GM18868 (cell line): ENCODE measurements at regions not wholly inside any gene's neighbourhood (a gene's known extent, or its start where the extent isn't known, plus 50 kb on each side); places are given as distances from the start of the nearest gene placed in this dataset.

Experiments used
- ATAC-seq: cut with Tn5 transposase; IDR thresholded peaks from one replicate; pipeline ENCODE4 v1.9.1; 2021; ENCODE audit warnings: mild to moderate bottlenecking, moderate library complexity; ENCODE audit not compliant: unreplicated experiment

GRCh38 chr13:47632311-47632710 is 368.8 kb downstream of the SUCLA2 start:
- no peak for ATAC-seq

- ATAC-seq: no peak
These were observed 372.4 kb downstream of the SUCLA2 start for GRCh38 chr13:47628666-47629065.

GRCh38 chr13:47623862-47624261 is 377.2 kb downstream of the SUCLA2 start:
- ATAC-seq: no peak

GRCh38 chr13:47621931-47622330 is 379.1 kb downstream of the SUCLA2 start:
- ATAC-seq: no peak

GRCh38 chr13:47611664-47612288 is 389.3 kb downstream of the SUCLA2 start:
- no peak for ATAC-seq

GRCh38 chr13:47610687-47611086 is 390.4 kb downstream of the SUCLA2 start:
- ATAC-seq: no peak

- no peak for ATAC-seq
These were observed 397.7 kb downstream of the SUCLA2 start for GRCh38 chr13:47603365-47603764.

- ATAC-seq: no peak
These were observed 402.6 kb downstream of the SUCLA2 start for GRCh38 chr13:47598340-47598911.

- ATAC-seq: no peak
These were observed 406.2 kb downstream of the SUCLA2 start for GRCh38 chr13:47594833-47595232.

GRCh38 chr13:47592256-47592655 is 408.8 kb downstream of the SUCLA2 start:
- no peak for ATAC-seq

- ATAC-seq: no peak
These were observed 412.4 kb downstream of the SUCLA2 start for GRCh38 chr13:47588676-47589075.

GRCh38 chr13:47572375-47572774 is 428.7 kb downstream of the SUCLA2 start:
- ATAC-seq: no peak

GRCh38 chr13:47564041-47564440 is 437.0 kb downstream of the SUCLA2 start:
- no peak for ATAC-seq

GRCh38 chr13:47556703-47557102 is 444.4 kb downstream of the SUCLA2 start:
- ATAC-seq: no peak

GRCh38 chr13:47555235-47555634 is 445.8 kb downstream of the SUCLA2 start:
- ATAC-seq: no peak

GRCh38 chr13:47553329-47553977 is 447.6 kb downstream of the SUCLA2 start:
- no peak for ATAC-seq

- no peak for ATAC-seq
These were observed 451.8 kb downstream of the SUCLA2 start for GRCh38 chr13:47549219-47549752.

GRCh38 chr13:47548294-47548840 is 452.7 kb downstream of the SUCLA2 start:
- ATAC-seq: no peak

- ATAC-seq: no peak
These were observed 454.5 kb downstream of the SUCLA2 start for GRCh38 chr13:47546391-47547225.

GRCh38 chr13:47545201-47546024 is 455.7 kb downstream of the SUCLA2 start:
- ATAC-seq: no peak
